Activated CD4-positive, CD25-positive, alpha-beta regulatory T cell treated with anti-CD3 and anti-CD28 coated beads, Interleukin-2, amount 50 U/mL, for 24 hours (primary cell): ENCODE measurements at regions not wholly inside any gene's neighbourhood (a gene's known extent, or its start where the extent isn't known, plus 50 kb on each side); places are given as distances from the start of the nearest gene placed in this dataset.
A peak's percentile ranks its signal among the peaks of the same experiment; 100 is the strongest.

Source experiments
- ATAC-seq, 2 donors: fragments of 150-1000 bp; cut with Tn5 transposase; one replicate each; pipeline ENCODE4 v1.10.0; 2021; ENCODE audit warnings: mild to moderate bottlenecking in 1 of 2, moderate library complexity in 1 of 2

DNA sequence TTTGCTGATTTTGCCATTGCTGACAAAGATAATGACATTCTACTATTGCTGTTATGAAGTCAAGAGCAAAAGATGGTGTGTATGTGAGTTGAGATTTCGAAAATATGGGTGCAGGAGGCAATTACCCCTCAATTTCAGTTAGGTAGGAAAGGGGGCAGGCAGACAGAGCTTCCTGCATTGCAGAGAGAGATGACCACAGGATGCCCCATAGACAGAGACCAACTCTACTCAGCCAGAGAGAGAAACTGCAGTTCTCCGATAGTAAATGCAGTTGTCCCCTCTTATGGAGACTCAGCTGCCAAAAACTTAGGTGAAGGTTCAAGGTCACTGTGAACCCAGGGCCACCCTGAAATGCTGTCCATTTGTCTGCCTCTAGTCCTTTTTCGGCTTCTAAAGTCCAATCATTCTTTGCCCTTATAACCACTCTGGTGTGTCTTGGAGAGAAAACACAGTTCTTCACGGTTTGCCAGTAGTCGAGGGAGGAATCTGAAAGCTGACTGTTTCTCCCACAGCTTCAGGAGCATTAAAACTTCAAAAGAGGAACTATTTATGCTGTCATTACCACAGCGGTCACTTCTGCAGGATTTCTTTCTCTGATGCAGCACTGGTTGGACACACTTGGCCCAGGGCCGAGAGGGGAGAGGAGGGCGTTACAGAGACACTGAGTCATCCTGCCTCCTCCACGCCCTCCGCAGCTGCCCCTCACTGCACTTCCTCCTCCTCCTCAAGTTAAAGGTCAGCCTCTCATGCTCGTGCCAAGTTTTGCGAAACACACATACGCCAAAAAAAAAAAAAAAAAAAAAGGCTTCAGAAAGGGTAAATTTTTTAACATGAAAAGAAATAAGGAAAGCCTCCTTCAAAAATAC, 264.3 kb downstream of the FOXO1 start:
- peak; percentile 81 for ATAC-seq

- no peak for ATAC-seq
Measured at GRCh38 chr13:40402931-40403431, 263.5 kb downstream of the FOXO1 start.

DNA sequence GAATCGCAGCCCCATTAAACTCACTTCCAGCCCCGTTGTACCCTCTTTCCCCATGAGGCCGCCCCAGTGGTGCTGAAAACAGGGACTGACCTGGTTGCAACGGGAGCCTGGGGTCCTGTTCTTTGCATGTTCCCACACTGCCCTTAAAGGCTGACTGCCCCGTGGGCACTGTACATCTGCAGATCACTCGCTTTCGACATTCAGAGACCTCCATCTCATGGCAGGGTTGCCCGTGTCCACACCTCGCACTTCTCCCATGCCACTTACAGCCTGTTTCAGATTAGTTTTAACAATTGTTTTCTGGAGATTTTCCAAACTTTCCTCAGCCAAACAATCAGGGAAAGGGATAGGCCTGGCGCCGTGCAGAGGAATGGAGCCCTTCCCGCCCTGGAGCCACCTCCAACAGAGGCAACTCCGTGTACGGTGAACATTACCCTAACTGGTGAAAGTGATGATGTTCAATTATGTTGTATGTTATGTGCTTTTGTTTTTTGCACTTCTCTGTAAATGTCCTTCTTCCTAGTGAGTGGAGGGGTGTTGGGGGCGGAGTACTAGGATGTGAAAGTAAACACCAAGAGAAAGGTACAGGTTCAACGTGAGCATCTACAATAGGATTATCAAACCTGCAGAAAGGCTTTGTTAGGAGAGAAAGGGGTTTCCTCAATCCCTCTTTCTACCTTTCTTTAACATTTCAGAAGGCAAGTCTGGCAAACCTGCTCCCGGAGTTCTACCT, 262.8 kb downstream of the FOXO1 start:
- ATAC-seq = no peak

DNA sequence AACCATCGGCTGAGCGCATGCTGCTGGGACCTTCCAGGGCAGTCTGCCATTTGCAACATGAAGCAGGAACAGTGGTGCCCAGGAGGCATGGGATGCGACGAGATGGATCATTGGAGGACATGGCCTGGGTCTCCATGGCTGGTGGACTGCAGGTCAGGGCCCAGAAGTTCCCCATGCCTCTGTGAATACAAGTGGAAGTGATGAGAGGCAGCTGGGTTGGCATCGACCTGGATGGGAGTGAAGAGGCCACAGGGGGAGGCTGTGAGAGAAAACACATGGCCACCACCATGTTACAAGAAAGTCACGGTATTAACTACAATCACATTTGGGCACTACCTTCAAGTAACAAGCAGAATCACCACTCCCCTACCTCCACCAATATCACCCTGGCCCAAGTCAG, 262.0 kb downstream of the FOXO1 start:
- ATAC-seq = no peak

- no peak for ATAC-seq
Measured at GRCh38 chr13:40404967-40405716, 261.3 kb downstream of the FOXO1 start.

DNA sequence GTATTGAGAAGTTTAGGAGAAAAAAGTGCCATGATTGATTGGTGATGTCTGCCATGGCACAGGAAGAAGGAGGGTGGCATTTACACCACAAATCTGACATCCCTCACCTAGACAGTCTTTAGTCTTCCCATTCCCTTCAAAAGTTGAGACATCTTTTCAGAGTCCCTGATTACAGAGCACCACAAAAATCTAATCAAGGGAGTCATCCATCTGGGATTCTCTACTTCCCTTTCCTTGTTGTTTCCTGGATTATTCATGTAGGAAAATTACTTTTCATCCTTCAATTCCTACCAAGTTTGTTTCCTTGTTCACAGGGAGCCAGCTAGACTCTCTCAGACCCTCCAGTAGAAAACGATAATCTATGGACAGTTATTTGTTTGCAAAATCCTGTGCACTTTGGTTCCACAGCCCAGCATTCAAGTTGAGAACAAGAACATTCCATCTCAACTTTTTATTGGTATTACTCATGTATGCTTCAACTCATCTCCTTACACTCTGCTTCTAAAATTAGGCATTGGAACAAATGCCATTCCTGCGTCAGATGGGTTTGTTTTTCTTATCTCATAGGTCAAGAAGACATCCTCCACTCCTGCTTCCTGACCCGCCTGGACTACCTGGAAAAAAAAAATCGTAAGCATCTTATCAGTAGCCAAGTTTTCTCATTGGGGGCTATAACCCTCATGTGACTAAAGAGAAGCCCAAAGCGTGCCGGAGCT, 259.9 kb downstream of the FOXO1 start:
- ATAC-seq = no peak

GRCh38 chr13:40407567-40407966, 258.9 kb downstream of the FOXO1 start:
- no peak for ATAC-seq

DNA sequence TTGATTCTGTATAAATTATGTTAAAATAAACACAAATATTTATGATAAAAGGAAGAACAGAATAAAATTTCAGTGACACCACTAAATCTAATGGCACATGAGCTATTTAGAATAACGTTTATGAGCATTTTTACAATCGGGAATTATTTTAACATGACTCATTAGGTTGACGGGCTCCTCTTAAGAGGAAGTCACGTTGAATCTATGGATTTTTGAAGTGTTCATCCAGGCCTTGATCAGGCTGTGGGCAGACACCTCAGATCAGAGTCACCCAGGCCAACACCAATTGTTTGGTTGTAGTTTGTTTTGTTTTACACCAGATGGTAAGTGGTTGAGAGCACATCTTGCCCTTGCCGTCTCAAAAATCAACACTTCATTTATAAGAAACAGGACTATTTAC, 257.8 kb downstream of the FOXO1 start:
- ATAC-seq = no peak

GRCh38 chr13:40409278-40409677, 257.2 kb downstream of the FOXO1 start:
- no peak for ATAC-seq

DNA sequence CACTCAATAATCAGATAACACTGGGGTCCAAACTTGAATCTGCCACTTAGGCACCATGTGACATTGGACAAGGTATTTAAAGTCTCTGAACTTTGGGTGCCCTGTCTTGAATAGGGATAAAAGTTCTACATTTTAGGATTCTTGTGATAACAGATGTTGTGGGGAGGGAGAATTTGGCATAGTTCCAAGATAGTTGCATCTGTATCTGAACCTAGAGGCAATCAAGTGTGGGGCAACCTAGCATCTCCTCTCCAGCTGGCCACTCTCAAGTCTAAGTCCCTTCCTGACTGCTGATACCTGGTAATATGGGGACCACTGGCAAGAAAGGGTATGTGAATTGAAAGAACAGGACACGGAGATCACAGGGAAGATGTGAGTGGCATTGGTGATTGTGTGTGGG, 256.1 kb downstream of the FOXO1 start:
- no peak for ATAC-seq

GRCh38 chr13:40420160-40420740, 246.2 kb downstream of the FOXO1 start:
- ATAC-seq = no peak

- peak; percentile 64 to 71 for ATAC-seq
Measured at GRCh38 chr13:40422588-40423235, 243.7 kb downstream of the FOXO1 start.

- no peak for ATAC-seq
Measured at GRCh38 chr13:40428354-40428753, 238.1 kb downstream of the FOXO1 start.

DNA sequence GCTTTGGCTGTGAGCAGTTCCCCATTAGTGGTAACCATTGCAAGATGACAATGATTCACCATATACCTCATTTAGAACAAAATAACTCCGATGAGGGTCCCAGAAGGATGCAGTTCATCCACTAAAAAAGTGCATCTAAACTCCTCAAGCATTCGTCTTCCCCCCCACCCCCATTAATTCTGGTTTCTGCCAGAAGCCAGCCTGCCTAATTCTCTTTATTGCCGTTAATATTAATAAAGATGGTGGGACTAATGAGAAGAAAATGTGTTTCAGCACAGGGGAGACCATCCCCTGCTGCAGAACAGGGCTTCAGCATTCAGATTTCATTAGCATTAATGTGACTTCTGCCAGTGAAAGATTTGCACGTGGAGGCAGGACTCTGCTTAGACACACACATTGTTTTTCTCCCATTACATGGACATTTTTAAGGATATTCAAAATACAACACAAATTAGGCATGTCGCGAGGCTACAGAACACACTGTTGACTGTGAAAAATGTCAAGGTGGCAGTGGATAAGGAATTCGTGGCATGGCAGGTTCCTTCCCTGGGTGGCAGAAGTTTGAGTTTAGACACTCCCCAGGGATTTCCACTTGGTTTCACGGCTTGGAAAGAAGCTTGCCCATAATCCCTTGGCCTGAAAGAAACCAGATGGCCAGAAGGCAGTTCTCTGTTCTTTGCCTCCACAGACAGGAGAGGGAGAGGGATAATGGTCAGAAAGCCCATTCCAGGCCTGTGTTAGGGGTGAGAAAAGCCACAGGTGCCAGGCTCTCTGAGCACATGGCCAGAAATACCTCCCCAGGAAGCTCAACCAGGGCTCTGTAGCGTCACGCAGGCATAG, 236.5 kb downstream of the FOXO1 start:
- no peak for ATAC-seq

DNA sequence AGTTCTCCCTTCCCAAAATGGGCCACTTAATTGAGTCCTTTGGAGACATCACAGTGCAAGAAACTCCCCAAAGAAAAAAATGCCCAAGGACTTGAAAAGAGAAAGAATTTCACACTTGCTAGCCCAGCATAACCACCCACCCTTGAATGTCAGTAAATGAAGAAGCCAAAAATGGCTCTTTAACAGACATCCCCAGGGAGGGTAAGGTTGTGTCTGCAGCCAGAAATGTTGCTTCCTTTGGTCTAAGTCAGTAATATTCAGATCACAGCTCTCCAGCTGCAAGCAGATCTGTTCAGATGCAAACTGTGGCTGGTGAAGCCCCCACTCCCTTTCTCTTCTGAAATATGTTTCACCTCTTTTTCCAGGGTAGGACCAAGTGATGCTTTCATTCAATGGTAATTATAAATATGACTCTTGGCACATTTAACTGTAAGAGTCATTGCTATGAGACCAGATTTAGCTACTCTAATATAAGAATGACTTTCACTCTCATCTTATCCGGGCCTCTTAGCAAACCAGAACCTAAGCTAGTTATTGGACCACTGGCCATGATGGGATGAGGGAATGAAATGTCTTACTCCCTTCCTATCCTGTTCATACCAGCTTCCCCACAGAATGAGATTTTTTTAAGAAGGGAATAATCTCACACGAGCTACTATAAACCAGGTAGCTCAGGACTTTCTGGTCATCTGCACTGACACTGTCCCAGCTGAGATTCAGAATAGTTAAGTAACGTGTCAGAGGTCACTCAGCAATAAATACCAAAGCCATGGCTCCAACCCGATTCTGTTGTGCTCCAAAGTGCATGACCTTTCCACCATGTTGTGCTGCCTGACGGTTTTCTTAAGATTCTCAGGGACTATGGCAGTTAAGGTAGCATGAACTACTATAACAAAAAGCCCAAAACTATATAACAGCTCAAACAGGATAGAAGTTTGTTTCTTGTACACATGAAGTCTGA, 234.1 kb downstream of the FOXO1 start:
- peak; percentile 42 to 50 for ATAC-seq

GRCh38 chr13:40433001-40433400, 233.4 kb downstream of the FOXO1 start:
- no peak for ATAC-seq

DNA sequence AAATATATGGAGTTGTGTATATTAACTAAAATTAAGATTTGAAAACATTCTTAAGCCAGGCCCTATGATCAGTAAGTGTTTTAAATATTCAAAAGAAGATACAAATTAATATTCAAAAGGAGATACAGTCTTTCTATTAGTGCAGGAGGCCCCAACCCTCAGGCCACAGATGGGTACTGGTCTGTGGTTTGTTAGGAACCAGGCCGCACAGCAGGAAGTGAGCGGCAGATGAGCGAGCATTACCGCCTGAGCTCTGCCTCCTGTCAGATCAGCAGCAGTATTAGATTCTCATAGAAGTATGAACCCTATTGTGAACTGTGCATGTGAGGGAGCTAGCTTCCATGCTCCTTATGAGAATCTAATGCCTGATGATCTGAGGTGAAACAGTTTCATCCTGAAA, 232.9 kb downstream of the FOXO1 start:
- ATAC-seq = peak; percentile 78 to 79

DNA sequence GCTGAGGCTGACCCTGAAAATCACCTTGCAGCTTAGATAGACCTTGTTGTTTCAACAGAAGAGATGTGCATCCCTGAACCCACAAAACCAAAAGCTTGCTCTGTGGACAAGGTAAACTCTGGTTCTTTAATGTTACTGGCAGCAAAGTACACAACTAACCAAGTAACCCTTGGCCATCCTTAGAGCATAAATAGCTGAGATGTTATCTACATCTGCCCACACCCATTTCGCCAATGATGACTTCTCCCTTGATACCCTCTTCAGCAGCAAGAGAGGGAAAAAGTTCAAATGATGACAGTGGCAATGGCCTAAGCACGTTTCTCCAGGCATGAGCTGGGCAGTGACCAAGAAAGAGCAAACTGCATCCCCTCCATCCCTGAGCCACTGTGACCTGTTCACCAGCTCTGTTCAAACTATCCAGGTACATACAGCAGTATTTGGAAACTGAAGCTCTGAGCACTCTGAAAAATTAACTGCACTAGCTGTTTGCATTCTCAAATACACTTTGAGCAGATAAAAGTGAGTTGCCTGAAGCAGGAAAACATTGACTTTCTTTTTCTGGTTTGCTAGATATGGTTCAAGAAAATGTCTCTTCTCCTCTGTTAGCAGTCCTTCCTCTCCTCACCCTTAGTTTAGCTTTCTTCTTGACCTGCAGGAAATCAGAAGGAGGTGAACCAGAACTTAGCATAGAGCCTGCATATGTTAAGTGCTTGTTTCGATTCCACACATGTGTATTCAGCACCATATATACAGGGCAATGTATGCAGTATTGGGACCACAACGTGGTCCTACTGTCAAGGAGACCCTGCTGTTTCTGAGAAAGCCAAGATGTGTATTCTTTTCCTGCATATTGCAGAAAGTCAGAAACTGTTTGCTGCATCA, 231.7 kb downstream of the FOXO1 start:
- no peak for ATAC-seq
